Body of pancreas (tissue), 4 donors: ENCODE measurements at regions not wholly inside any gene's neighbourhood (a gene's known extent, or its start where the extent isn't known, plus 50 kb on each side); places are given as distances from the start of the nearest gene placed in this dataset.
"Not testable (repeated sequence)": the region's sequence is repeated elsewhere in the genome, so short reads cannot be mapped to it uniquely, and the experiment has no call there.

Source experiments
- ATAC-seq: fragments of 150-250 bp; one replicate; pipeline ENCODE4 v1.9.1; 2016
- DNase-seq, 4 donors: peaks; one replicate each; pipeline ENCODE4 v3.0.0-alpha.2; 2019
- H3K27ac ChIP-seq, 4 donors: fragments of 200-600 bp; sonication (generic); 1 replicate in 3 of 4; 2 replicates in 1 of 4; pipeline versions ENCODE4 v1.5.1 to v1.6.1; 2016 to 2019; ENCODE audit warnings: mild to moderate bottlenecking in 1 of 4, mixed read lengths in 1 of 4, moderate library complexity in 1 of 4
- H3K27me3 ChIP-seq, 2 donors: fragments of 200-600 bp; sonication (generic); one replicate each; pipeline ENCODE4 v1.6.0; 2016; ENCODE audit warnings: mild to moderate bottlenecking in 1 of 2
- H3K36me3 ChIP-seq, 2 donors: fragments of 200-600 bp; sonication (generic); replicated peaks in 1 of 2; 2 replicates each; pipeline ENCODE4 v1.5.1; 2016; ENCODE audit warnings: low read depth in 2 of 2; ENCODE audit not compliant: insufficient read depth in 1 of 2
- H3K4me1 ChIP-seq: fragments of 200-600 bp; sonication (generic); one replicate; pipeline ENCODE4 v1.6.0; 2016
- H3K4me3 ChIP-seq, 2 donors: fragments of 200-600 bp; sonication (generic); 1 replicate in 1 of 2; 2 replicates in 1 of 2; pipeline ENCODE4 v1.5.1; 2016 to 2019
- H3K9me3 ChIP-seq, 3 donors: fragments of 200-600 bp; sonication (generic); 1 replicate in 2 of 3; 2 replicates in 1 of 3; pipeline ENCODE4 v1.5.1; 2016
- POLR2A ChIP-seq, 3 donors: fragments of 450-650 bp; IDR thresholded peaks; one replicate each; pipeline ENCODE4 v1.6.1; 2016; ENCODE audit warnings: antibody characterized with exemption in 3 of 3, mild to moderate bottlenecking in 2 of 3
- WGBS, 2 donors: methylation state at CpG; one replicate each; pipeline ENCODE4 v1.1.5; 2017; 5-methylcytosine and 5-hydroxymethylcytosine counted together
- intact Hi-C: fragments of 100-400 bp; cut with DNase I; formaldehyde crosslinking; loops from one replicate; pipeline ENCODE4 v1.15.1; 2023
- TF ChIP-seq, protein P1 (sequence below), 7 experiments: fragments of 450-650 bp in 4 of 7; fragments of 200-600 bp in 3 of 7; sonication (generic) in 3 of 7; IDR thresholded peaks; one replicate each; pipeline ENCODE4 v1.5.1; 2016 to 2019; ENCODE audit warnings: antibody characterized with exemption in 7 of 7

DNA sequence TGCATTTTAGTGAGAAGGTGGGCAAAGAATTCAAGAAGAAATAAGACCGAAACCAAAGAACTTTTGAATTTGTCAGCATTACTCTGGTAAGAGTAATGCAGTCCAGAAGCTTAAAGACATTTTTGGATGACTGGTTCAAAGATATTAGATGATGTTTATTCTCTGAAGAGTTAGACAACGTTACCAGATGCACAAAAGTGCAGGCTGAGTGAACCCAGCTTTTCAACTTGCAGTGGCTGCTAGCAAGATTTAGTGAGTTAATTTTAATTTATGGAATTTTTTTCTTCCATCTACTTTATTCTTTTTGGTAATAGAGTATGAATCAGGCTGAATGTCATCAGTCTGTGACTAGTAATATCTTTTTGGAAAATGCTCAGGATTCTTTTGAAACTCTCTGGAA, 267.3 kb upstream of the AZI2 start:
- no peak for TF ChIP-seq POLR2A (IDR thresholded peaks at IDR 0.05)
- TF ChIP-seq, protein P1, sequence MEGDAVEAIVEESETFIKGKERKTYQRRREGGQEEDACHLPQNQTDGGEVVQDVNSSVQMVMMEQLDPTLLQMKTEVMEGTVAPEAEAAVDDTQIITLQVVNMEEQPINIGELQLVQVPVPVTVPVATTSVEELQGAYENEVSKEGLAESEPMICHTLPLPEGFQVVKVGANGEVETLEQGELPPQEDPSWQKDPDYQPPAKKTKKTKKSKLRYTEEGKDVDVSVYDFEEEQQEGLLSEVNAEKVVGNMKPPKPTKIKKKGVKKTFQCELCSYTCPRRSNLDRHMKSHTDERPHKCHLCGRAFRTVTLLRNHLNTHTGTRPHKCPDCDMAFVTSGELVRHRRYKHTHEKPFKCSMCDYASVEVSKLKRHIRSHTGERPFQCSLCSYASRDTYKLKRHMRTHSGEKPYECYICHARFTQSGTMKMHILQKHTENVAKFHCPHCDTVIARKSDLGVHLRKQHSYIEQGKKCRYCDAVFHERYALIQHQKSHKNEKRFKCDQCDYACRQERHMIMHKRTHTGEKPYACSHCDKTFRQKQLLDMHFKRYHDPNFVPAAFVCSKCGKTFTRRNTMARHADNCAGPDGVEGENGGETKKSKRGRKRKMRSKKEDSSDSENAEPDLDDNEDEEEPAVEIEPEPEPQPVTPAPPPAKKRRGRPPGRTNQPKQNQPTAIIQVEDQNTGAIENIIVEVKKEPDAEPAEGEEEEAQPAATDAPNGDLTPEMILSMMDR (IDR thresholded peaks at IDR 0.05), result no peak
- Histone ChIP-seq H3K36me3 (no peaks in the 10 kb centered on the region), H3K4me3 (no peak overlapping the region), H3K27me3 (no peaks in the 10 kb centered on the region), H3K9me3 (no peaks in the 10 kb centered on the region), H3K27ac (no peak overlapping the region), H3K4me1 (no peaks in the 10 kb centered on the region)
- ATAC-seq, result no peak
- DNase-seq, result no peak
- intact Hi-C loops, result no loop called here
- WGBS, 2 donors, result 85 to 90% methylated on average over 2 of the region's 2 CpGs

DNA sequence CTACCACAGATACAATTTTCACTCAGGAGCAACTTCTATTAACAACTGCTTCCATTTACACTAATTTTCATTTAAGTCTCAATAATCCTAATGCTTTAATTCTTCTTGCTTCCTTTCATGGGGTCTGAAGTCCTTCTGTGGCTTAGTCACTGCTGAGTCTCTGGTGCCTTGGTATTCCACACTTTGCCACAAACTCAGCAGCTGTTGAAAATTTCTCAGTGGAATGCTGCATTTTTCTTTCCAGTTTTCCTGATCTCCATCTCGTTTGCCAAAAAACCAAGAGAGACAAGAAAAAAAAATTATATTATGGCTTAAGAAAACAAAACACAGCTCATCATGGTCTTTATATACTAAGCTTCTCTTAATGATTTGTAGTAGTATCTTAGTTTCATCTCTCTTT, 269.2 kb upstream of the AZI2 start:
- 34 to 36% methylated on average over 1 of the region's 1 CpG for WGBS, 2 donors
- Histone ChIP-seq H3K36me3 (no peaks in the 10 kb centered on the region), H3K4me1 (no peaks in the 10 kb centered on the region), H3K27me3 (no peaks in the 10 kb centered on the region), H3K4me3 (no peak overlapping the region), H3K27ac (no peak overlapping the region), H3K9me3 (no peaks in the 10 kb centered on the region)
- ATAC-seq (no peak), DNase-seq (no peak)
- intact Hi-C loops, result no loop called here
- TF ChIP-seq, protein P1 (IDR thresholded peaks at IDR 0.05), result no peak
- no peak for TF ChIP-seq POLR2A (IDR thresholded peaks at IDR 0.05)

DNA sequence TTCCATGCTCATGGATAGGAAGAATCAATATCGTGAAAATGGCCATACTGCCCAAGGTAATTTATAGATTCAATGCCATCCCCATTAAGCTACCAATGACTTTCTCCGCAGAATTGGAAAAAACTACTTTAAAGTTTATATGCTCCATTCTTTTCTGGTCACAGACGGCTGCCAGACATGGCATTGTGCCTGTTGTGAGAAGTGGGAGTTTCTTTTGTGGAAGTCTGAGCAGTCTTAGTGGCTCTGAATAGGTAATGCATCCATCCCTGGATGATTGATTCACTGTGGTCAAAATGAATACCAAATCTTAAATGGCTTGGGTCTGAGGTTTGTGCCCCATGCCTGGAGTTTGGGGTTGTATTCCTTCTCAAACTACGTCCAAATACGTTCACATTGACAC, 274.5 kb upstream of the AZI2 start:
- H3K27ac ChIP-seq, result no peak overlapping the region
- H3K36me3 ChIP-seq, result no peaks in the 10 kb centered on the region
- 88 to 91% methylated on average over 5 of the region's 5 CpGs for WGBS, 2 donors
- H3K9me3 ChIP-seq, result no peaks in the 10 kb centered on the region
- no peak for DNase-seq
- H3K27me3 ChIP-seq, result no peaks in the 10 kb centered on the region
- H3K4me1 ChIP-seq, result peaks cover 3% of the 10 kb centered on the region
- intact Hi-C loops, result no loop called here
- H3K4me3 ChIP-seq, result no peak overlapping the region
- no peak for TF ChIP-seq POLR2A (IDR thresholded peaks at IDR 0.05)
- TF ChIP-seq, protein P1 (IDR thresholded peaks at IDR 0.05), result no peak
- ATAC-seq, result no peak

DNA sequence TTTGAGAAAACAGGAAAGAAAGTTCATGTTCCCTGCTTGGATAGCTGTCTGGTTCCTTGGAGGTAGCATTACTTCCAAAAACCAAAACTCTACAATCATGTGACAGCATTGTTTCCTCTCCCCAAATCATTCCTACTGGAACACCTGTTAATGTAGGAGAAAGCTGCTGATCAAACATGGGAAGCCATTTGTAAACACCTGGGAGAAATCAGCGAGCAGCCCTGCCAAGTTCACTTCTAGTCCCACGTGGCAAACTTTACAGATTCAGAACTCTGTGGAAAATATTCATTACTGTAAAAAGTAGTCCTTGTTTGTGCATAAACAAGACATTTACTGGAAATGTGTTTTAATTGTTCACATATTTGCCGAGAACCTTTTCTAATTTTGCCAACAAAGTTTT, 275.5 kb upstream of the AZI2 start:
- Histone ChIP-seq H3K4me3 (no peak overlapping the region), H3K4me1 (peaks cover 3% of the 10 kb centered on the region), H3K27me3 (no peaks in the 10 kb centered on the region), H3K27ac (peak overlapping the region in 2 of 4 donors; percentile 29 to 32), H3K9me3 (no peaks in the 10 kb centered on the region), H3K36me3 (no peaks in the 10 kb centered on the region)
- TF ChIP-seq, protein P1 (IDR thresholded peaks at IDR 0.05), result no peak
- TF ChIP-seq POLR2A (IDR thresholded peaks at IDR 0.05), result no peak
- intact Hi-C loops, result no loop called here
- DNase-seq, result peak; percentile 49 to 73 (median 59)
- peak; percentile 86 for ATAC-seq
- 22 to 27% methylated on average over 3 of the region's 3 CpGs for WGBS, 2 donors

DNA sequence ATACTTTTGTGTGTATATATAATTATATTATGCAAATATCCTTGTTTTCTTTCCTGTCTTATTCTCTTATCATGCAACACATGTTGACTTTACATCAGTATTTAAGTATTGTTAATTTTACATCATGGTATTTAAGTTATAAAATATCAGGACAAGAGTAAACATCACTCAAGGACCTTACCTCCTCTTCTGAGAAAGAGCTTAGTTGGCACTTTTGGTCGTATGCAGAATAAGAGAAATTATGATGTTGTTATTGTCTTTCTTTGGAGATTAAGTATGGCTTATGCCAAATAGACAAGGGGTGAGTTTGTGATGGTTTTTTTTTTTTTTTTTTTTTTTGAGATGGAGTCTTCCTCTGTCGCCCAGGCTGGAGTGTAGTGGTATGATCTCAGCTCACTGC, 279.2 kb upstream of the AZI2 start:
- intact Hi-C loops, H3K4me1 ChIP-seq, H3K27ac ChIP-seq, H3K9me3 ChIP-seq, H3K36me3 ChIP-seq, H3K4me3 ChIP-seq, DNase-seq, H3K27me3 ChIP-seq, ATAC-seq: not testable (repeated sequence)
- WGBS, 2 donors, result 78 to 84% methylated on average over 2 of the region's 2 CpGs
